ENCODE measurements at regions not wholly inside any gene's neighbourhood (a gene's known extent, or its start where the extent isn't known, plus 50 kb on each side); places are given as distances from the start of the nearest gene placed in this dataset.

DNA sequence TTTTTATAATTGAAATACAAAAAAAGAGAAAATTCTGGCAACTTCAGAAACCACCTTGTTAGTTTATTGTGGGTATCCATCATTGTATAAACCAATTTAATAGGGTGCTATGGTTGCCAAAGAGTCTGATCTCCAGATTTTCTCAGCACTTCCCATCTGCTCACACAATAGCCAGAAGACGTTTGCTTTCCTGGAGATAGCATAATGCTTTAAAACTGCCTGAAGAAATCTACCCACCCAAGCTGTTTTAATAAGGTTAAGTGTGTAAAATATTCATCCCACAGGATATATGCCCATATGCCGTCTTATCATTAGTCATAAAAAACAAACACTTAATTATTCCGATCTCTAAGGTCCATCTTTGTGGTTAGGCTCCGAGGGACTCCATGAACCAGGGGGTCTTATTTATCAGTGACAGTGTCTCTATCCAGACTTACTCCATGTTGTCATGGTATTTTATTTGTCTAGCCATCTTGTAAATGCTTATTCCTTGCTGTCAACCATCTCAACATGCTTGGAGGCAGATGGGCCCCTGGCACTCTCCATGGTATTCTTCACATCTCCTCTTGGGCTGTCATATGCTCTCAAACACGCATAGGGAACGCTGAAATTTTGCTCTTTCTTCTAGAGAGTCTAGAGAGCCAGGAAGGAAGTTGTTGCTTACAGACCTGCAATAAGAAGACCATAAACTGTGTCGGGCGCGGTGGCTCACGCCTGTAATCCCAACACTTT, 58.5 kb downstream of the MAP10 start:
- no peak for TF ChIP-seq POLR2A (IDR thresholded peaks at IDR 0.05; ENCODE audit: low read depth)
- TF ChIP-seq, protein P1, sequence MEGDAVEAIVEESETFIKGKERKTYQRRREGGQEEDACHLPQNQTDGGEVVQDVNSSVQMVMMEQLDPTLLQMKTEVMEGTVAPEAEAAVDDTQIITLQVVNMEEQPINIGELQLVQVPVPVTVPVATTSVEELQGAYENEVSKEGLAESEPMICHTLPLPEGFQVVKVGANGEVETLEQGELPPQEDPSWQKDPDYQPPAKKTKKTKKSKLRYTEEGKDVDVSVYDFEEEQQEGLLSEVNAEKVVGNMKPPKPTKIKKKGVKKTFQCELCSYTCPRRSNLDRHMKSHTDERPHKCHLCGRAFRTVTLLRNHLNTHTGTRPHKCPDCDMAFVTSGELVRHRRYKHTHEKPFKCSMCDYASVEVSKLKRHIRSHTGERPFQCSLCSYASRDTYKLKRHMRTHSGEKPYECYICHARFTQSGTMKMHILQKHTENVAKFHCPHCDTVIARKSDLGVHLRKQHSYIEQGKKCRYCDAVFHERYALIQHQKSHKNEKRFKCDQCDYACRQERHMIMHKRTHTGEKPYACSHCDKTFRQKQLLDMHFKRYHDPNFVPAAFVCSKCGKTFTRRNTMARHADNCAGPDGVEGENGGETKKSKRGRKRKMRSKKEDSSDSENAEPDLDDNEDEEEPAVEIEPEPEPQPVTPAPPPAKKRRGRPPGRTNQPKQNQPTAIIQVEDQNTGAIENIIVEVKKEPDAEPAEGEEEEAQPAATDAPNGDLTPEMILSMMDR (IDR thresholded peaks at IDR 0.05), result no peak
- no peak for TF ChIP-seq EP300 (IDR thresholded peaks at IDR 0.05)
- no peak for TF ChIP-seq POLR2AphosphoS5 (IDR thresholded peaks at IDR 0.05)
